GM19395 (cell line): ENCODE measurements at regions not wholly inside any gene's neighbourhood (a gene's known extent, or its start where the extent isn't known, plus 50 kb on each side); places are given as distances from the start of the nearest gene placed in this dataset.
"Not testable (repeated sequence)": the region's sequence is repeated elsewhere in the genome, so short reads cannot be mapped to it uniquely, and the experiment has no call there.

ENCODE experiments used
- ATAC-seq: cut with Tn5 transposase; IDR thresholded peaks from one replicate; pipeline ENCODE4 v1.9.1; 2021; ENCODE audit warnings: mild to moderate bottlenecking, moderate library complexity; ENCODE audit not compliant: unreplicated experiment

- ATAC-seq = no peak
These were observed 184.4 kb upstream of the TMEM45B start for GRCh38 chr11:129631201-129631600.

DNA sequence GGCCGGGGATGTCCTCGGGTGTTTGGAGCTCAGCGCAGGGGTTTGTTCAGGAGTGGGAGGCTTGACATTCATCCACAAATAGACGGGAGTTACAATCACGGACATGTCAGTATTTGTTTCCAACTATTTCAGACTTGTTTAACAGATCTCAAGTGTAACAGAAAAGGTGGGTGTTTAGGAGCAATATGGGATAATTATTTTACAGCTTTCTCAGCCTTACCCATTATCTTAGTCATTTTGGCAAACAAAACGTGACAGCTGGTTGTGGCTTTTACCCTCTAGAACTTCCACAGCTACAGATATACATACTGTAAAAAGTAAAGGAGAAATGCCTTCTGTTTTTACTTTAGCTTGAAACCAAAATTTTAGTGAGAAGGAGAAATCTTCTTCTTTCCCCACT lies 178.7 kb upstream of the TMEM45B start:
- ATAC-seq = no peak

DNA sequence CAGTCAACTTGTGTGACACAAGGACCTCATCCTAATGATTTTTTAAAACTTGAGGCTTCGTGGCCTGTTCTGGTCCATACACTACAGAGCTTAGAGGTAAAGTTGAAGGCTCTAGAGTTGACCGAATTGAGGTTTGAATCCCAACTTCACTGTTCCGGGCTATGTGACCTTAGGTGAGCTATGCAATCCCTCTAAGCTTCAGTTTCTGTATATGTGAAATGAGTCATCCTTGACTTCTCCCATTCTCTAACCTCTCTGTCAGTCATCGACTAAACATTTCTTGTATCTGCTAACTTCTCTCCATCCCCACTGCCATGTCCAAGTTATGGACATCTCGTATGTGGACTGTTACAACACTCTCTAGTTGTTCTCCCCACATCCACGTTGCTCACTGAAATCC lies 178.2 kb upstream of the TMEM45B start:
- ATAC-seq = no peak

DNA sequence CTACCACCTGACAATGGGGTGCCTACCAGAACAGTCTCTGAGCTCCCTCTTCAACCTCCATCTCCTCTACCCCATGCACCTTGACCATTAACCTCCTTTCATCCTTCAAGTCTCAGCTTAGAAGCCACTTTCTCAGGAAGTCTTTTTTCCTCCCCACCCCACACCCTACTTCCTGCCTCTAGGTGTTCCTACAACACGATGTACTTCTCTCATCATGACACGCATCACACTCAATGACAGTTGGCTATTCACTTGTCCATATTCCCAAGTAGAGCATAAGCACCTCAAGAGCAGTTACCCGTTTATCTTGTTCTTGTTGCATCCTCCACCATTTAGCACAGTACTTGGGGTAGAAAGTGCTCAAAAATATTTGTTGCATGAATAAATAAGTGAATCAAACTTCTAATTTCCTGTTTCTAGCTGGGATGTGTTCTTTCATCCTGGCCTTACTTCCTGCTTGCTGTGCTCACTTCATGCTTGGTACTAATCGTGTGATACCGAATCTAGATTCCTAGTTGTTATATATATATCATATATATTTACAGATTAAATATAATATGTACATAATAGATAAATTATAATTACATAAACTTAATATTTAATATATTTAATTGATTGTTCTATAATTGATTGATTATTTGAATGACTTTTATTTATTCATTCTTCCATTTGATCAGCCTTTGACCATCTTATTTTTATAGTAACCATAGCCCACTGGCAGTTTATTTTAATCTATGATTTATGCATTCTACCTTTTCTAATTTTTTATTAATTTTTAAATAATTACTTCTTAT lies 177.5 kb upstream of the TMEM45B start:
- no peak for ATAC-seq

GRCh38 chr11:129639300-129639699 lies 176.3 kb upstream of the TMEM45B start:
- ATAC-seq = no peak

DNA sequence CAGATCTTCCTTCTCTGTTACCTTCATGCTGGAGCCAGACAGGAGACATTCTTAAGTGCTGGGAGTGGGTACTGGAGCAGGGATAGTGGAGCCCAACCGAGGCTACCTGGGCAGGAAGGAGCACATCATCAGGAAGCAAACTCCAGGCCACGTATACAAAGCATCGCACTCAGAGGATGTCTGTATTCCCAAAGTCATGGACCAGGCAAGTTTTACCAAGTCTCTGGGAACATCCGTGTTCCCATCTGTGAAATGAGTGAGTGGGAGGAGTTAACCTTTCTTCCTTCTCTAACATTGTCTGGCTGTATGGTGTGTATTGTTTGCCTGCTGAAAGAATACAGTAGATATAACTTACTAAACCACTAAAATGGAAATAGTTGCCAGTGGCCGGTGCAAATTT lies 175.0 kb upstream of the TMEM45B start:
- ATAC-seq = no peak

GRCh38 chr11:129643031-129643721 lies 172.5 kb upstream of the TMEM45B start:
- ATAC-seq = no peak

DNA sequence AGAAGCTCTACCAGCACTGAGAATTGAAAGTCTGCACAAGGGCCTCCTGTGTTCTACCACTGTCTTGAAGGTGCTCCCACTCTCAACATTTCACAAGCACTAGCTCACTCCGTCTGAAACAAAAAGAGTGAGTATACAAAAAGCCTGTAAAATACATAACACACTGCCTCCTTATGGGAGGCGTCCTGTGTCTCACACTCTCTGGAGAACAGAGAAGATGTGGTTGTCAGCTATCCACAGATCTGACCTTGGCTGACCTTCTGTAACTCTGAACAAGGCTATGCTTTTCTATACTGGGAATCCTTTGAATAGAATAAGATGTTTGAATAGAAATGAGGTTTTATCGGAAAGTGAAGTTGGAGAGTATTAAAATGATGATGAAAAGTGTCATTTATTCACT lies 171.3 kb upstream of the TMEM45B start:
- ATAC-seq = no peak

GRCh38 chr11:129645943-129646342 lies 169.7 kb upstream of the TMEM45B start:
- no peak for ATAC-seq

GRCh38 chr11:129650044-129650443 lies 165.6 kb upstream of the TMEM45B start:
- ATAC-seq = not testable (repeated sequence)

- no peak for ATAC-seq
These were observed 162.8 kb upstream of the TMEM45B start for GRCh38 chr11:129652835-129653234.

DNA sequence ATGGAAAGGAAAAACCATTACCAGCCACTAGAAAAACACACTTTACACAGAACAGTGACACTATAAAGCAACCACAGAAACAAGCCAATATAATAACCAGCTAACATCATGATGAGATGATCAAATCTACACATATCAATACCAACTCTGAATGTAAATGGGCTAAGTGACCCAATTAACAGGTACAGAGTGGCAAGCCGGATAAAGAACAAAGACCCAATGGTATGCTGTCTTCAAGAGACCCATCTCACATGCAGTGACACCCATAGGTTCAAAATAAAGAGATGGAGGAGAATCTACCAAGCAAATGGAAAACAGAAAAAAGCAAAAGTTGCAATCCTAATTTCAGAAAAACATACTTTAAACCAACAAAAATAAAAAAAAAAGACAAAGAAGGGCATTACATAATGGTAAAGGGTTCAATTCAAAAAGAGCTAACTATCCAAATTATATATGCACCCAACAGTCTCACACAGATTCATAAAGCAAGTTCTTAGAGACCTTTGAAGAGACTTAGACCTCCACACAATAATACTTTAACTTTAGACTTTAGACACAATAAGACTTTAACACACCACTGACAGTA lies 160.3 kb upstream of the TMEM45B start:
- no peak for ATAC-seq

- ATAC-seq = no peak
These were observed 157.7 kb upstream of the TMEM45B start for GRCh38 chr11:129657866-129658525.

DNA sequence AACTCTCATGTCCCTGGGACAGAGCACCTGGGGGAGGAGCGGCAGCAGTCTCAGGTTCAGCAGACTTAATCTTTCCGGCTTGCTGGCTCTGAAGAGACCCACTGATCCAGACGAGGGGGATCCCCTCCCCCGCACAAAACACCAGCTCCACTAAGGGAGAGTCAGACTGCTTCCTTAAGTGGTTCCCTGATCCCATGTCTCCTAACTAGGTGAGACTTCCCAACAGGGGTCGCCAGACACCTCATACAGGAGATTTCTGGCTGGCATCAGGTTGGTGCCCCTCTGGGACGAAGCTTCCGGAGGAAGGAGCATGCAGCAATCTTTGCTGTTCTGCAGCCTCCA lies 157.2 kb upstream of the TMEM45B start:
- ATAC-seq = no peak

DNA sequence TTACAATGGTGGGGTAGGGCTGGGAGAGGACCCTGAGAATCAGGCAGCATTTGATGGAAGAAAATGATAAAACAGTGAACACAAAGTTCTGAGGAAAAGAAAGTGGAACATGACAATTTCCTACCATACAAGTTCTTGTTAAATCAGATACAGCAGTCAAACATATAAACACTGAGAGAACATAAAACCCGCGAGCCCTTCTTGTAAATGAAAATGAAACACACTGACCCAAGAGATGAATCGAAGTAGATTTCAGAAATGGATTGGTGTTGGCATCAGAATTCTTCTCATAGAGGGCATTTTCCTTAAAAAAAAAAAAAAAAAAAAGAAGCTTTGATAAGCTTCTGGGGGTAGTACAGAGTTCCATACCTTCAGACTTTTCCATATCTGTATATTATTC lies 134.7 kb upstream of the TMEM45B start:
- no peak for ATAC-seq

DNA sequence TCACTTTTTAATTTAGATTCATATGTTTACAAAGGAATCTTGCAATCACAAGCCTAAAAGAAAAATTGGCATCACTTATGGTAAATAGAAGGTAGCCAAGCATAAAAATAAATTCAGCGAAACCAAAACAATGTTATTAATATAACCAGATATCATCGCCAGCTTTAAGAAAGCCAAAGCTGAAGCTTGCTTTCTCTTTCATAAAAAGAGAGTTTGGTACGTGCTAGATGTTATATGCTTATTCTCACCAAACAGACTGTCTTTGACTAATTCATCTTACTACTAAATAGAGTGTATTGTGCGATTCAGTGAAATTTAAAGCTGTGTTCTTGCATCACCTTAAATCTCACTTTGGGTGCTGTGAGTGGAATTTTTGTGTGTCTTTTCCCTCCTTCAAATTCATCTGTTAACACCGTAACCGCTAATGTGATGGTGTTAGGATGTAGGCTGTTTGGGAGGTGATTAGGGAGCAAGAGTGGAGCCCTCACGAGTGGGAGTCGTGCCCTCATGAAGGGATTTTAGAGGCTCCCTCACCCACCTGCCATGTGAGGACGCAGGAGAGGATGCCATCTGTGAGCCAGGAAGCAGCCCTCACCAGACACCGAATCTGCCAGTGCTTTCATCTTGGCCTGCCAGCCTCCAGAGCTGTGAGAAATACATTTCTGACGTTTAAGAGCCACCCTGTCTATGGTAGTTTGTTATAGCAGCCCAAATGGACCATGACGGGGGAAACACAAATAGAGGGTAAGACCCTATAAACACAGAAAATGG lies 134.1 kb upstream of the TMEM45B start:
- no peak for ATAC-seq

DNA sequence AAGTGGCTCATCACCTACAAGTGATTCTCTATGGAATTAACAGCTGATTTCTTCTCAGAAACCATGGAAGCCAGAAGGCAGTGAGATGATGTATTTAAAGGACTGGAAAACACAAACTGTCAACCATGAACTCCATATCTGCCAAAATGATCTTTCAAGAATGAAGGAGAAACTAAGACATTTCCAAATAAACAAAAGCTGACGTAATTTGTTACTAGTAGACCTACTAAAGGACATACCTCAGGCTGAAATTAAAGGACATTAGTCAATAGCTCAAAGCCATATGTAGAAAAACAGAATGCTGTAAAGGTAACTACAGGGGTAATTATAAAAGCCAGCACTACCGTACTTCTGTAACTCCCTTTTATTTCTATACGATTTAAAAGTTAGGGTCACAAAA lies 129.4 kb upstream of the TMEM45B start:
- no peak for ATAC-seq

DNA sequence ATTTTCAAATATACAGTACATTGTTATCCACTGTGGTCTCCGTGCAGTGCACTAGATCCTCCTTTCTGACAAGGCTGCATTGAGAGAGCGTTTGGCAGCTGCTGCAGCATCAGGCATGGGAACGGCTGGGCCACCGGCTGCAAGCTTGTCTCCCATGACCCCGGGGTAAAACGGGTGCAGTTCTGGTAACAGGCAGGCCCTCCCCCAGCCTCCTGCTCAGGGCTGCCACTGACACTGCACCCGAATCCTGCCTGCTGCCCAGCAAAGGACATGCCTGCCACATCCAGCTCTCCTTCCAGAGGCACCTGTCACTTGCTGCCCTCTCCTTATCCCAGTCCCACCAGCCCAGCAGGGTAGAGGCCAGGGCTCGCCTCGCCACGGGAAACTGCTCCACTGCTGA lies 124.5 kb upstream of the TMEM45B start:
- ATAC-seq = no peak

DNA sequence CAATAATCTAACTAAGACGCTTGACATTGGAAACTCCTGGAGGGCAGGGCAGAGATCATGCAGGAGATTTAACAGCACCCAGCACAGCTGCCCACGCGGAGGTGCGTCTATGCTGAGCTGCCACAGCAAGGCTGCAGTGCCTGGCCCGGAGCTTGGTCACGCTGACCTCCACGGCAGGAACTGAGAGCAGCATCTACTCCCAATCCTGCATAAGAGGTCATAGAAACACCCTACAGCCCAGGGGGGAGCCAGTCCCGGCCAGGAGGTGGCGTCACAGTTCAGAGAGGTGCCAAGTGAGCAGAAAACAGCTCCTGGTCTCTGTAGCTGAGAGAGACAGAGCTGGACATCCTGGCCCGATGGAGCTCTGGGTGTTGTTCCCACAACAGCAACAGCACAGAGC lies 121.1 kb upstream of the TMEM45B start:
- ATAC-seq = no peak

DNA sequence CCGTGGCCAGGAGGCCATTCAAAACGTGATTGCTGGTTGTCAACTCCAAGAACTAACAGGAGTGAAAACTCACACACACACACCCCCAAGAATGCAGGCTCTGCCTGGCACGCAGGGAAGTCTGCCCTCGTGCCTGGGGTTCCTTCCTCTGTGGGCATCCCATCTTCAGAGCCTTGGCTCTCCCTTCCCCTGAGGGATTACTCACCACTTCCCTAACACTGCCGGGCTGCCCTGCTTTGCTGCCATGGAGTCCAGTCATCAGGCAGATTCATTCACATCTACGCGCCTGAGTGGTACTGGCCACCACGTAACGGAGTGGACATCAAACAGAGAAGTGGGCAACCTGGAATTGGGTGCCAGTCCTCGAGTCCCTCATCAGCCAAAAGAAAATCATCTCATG lies 120.7 kb upstream of the TMEM45B start:
- no peak for ATAC-seq
